SK-N-SH treated with all-trans-retinoic acid at 6 μM for 48 hours (cell line): ENCODE measurements at regions not wholly inside any gene's neighbourhood (a gene's known extent, or its start where the extent isn't known, plus 50 kb on each side); places are given as distances from the start of the nearest gene placed in this dataset.
A peak's percentile ranks its signal among the peaks of the same experiment; 100 is the strongest.

ENCODE experiments used
- ATAC-seq: fragments of 200-7000 bp; cut with Tn5 transposase; 3 replicates; pipeline ENCODE4 v1.9.1; 2020; ENCODE audit warnings: mild to moderate bottlenecking, moderate library complexity
- ARNTL ChIP-seq: fragments of 450-650 bp; formaldehyde crosslinking; IDR thresholded peaks from 2 replicates; pipeline ENCODE4 v1.5.0; 2020; ENCODE audit warnings: low read depth, mild to moderate bottlenecking, moderate library complexity, borderline replicate concordance
- BACH2 ChIP-seq: fragments of 250-450 bp; sonication (Bioruptor Pico); IDR thresholded peaks from 2 replicates; pipeline ENCODE4 v1.9.0; 2021; ENCODE audit warnings: mild to moderate bottlenecking, borderline replicate concordance
- CREB5 ChIP-seq: fragments of 250-450 bp; sonication (Bioruptor Pico); IDR thresholded peaks from 2 replicates; pipeline ENCODE4 v1.5.1; 2020; ENCODE audit warnings: low read depth, mild to moderate bottlenecking, moderate library complexity
- GLIS3 ChIP-seq: fragments of 250-450 bp; sonication (Bioruptor Pico); IDR thresholded peaks from 2 replicates; pipeline ENCODE4 v1.5.0; 2020; ENCODE audit warnings: mild to moderate bottlenecking, moderate library complexity
- ISL1 ChIP-seq: fragments of 250-450 bp; sonication (Bioruptor Pico); IDR thresholded peaks from 2 replicates; pipeline ENCODE4 v2.1.2; 2022; ENCODE audit warnings: mild to moderate bottlenecking, moderate library complexity
- PATZ1 ChIP-seq: fragments of 250-450 bp; sonication (Bioruptor Pico); IDR thresholded peaks from 2 replicates; pipeline ENCODE4 v1.8.0; 2020; ENCODE audit warnings: mild to moderate bottlenecking, moderate library complexity, borderline replicate concordance
- POU6F1 ChIP-seq: fragments of 250-450 bp; sonication (Bioruptor Pico); IDR thresholded peaks from 2 replicates; pipeline ENCODE4 v1.8.0; 2021; ENCODE audit warnings: low read depth, mild to moderate bottlenecking, moderate library complexity, borderline replicate concordance
- SNAI2 ChIP-seq: fragments of 250-450 bp; sonication (Bioruptor Pico); IDR thresholded peaks from 2 replicates; pipeline ENCODE4 v1.5.0; 2020; ENCODE audit warnings: mild to moderate bottlenecking, moderate library complexity
- TCF4 ChIP-seq: fragments of 250-450 bp; sonication (Bioruptor Pico); IDR thresholded peaks from 2 replicates; pipeline ENCODE4 v1.8.0; 2021; ENCODE audit warnings: mild to moderate bottlenecking, moderate library complexity, borderline replicate concordance
- TOX ChIP-seq: fragments of 250-450 bp; sonication (Bioruptor Pico); IDR thresholded peaks from 2 replicates; pipeline ENCODE4 v1.8.0; 2021; ENCODE audit warnings: mild to moderate bottlenecking, moderate library complexity, borderline replicate concordance
- TSHZ2 ChIP-seq: fragments of 250-450 bp; sonication (Bioruptor Pico); IDR thresholded peaks from 2 replicates; pipeline ENCODE4 v1.5.0; 2020; ENCODE audit warnings: mild to moderate bottlenecking, moderate library complexity

GRCh38 chr17:74152591-74153455 is 50.7 kb upstream of the RPL38 start:
- ATAC-seq, result peak; percentile 70; the same call in 1 of the 3 replicates
- TF ChIP-seq GLIS3 (CRISPR knock-in tag), result no peak
- peak; percentile 75; the same call in 1 of the 2 replicates for TF ChIP-seq TCF4 (CRISPR knock-in tag)
- peak; percentile 73; the same call in 1 of the 2 replicates for TF ChIP-seq TSHZ2 (CRISPR knock-in tag)

- no peak for ATAC-seq
- TF ChIP-seq BACH2 (no peak), TSHZ2 (CRISPR knock-in tag) (no peak), POU6F1 (CRISPR knock-in tag) (no peak), PATZ1 (CRISPR knock-in tag) (no peak), CREB5 (CRISPR knock-in tag) (no peak), SNAI2 (CRISPR knock-in tag) (no peak), ISL1 (CRISPR knock-in tag) (no peak), TOX (no peak), ARNTL (CRISPR knock-in tag) (no peak), TCF4 (CRISPR knock-in tag) (no peak)
- TF ChIP-seq, all 23 proteins: peak for 0
These were observed 50.0 kb upstream of the RPL38 start for GRCh38 chr17:74153456-74153810.
